UCSD-AML1 (cell line): ENCODE measurements at regions not wholly inside any gene's neighbourhood (a gene's known extent, or its start where the extent isn't known, plus 50 kb on each side); places are given as distances from the start of the nearest gene placed in this dataset.
"Not testable (repeated sequence)": the region's sequence is repeated elsewhere in the genome, so short reads cannot be mapped to it uniquely, and the experiment has no call there.

Experiments used
- DNase-seq: peaks from one replicate; lab custom pipeline; 2025; ENCODE audit not compliant: unreplicated experiment; lab: John Stamatoyannopoulos, UW

DNA sequence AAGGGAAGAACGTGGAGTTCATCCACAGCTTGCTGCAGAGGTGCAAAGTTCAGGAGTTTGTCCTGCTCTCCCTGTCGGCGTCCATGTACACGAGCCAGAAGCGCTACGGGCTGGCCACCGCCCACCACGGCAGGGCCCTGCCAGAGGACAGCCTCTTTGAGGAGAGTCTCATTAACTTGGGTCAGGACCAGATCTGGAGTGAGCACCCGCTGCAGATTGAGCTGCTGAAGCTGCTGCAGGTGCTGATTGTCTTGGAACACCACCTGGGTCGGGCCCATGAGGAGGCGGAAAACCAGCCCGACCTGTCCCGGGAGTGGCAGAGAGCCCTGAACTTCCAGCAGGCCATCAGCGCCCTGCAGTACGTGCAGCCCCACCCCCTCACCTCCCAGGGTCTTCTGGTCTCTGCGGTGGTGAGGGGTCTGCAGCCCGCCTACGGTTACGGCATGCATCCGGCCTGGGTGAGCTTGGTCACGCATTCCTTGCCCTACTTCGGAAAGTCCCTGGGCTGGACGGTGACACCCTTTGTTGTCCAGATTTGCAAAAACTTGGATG, 73.8 kb upstream of the MORC3 start:
- DNase-seq = no peak

DNA sequence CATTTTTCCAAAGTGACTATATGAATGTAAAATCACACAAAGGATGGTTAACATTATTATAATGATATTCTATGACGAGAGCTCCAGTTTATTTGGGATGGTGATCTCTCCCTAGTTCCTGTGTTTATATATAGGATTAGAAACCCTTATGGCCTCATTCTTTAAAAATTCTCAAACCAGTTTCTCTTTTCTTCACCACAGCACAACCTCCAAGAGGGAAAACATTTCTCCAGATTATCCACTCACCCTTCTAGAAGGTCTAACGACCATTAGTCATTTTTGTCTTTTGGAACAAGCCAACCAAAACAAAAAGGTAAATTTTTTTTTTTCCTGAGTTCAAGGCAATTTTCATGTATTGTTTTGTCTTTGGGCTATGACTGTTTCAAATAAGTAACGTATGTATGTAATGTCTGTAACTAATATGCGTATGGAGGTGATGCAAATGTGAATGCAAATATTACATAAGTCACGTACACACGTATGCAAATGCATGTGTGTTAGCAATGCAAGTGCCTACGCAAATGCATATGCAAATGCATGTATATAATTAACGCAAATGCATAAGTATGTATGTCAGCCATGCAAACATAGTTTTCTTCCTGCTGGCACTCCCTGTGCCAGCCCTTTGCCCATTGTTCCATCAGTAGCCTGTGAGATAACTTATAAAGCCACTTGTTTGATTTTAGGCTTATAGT, 72.5 kb upstream of the MORC3 start:
- no peak for DNase-seq

DNA sequence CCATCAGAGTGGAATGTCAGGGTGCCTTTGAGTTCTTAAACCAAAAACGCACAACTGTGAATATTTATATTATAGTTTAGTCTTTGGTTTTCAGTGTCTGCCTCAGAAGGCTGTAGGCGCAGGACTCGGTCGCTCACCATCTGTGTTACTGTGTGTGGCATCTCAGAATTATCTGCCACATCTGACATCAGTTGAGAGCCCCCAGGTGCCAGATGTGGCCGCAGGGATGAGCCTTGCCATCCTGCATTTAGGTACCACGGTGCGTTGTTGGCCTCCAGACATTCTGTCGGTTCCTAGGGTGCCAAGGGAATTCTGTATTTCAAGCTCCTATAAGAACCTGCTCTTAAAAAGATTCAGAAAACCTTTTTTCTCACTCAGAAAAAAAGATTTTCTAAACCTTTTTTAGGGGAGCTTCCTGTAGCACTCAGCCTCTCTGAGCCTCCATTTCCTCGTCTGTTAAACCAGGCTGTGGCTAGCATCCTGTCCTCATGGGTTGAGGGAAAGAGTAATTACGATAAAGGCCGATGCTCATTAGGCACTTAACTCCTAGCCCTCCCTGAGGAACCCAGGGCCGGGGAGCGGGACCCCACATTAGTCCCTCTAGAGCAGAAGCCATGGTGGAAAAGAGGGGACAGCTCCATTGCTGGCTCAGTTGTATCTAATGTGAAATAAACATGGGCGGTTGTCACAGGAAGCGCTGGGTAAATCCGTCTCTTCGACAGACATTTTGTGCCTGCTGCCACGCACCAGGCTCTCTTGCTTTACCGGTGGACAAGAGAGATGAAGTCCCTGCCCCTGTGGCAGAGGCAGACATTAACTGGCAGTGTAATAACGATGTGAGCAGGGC, 70.2 kb upstream of the MORC3 start:
- no peak for DNase-seq

DNA sequence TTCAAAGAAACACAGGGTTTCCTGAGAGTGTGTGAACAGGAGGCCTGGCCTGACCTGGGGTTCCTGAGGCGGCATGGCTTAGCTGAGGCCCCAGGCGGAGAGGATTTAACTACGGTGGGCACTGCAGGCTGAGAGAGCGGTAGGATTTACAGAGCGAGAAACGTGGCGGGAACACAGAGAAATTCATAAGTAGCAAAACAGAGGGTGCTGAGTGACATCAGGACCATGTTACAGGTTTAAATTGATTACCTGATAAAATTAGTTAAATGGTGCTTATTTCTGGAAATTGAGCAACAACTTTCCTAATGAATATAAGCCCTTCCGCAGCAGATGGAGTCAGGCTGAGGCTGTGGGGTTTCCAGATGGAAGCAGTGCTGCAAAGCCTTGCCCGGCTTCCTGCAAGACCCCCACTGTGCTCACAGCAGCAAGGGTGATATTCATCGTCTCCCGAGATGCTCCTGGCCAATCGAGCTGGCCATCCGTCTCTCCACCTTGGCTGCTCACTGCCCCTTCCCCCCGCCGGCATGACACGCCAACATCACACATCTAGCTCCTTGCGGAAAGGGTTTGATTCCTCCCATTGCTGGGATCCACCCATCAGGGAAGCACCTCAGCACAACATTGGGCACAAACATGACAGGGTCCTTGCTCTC, 69.4 kb upstream of the MORC3 start:
- DNase-seq = no peak

DNA sequence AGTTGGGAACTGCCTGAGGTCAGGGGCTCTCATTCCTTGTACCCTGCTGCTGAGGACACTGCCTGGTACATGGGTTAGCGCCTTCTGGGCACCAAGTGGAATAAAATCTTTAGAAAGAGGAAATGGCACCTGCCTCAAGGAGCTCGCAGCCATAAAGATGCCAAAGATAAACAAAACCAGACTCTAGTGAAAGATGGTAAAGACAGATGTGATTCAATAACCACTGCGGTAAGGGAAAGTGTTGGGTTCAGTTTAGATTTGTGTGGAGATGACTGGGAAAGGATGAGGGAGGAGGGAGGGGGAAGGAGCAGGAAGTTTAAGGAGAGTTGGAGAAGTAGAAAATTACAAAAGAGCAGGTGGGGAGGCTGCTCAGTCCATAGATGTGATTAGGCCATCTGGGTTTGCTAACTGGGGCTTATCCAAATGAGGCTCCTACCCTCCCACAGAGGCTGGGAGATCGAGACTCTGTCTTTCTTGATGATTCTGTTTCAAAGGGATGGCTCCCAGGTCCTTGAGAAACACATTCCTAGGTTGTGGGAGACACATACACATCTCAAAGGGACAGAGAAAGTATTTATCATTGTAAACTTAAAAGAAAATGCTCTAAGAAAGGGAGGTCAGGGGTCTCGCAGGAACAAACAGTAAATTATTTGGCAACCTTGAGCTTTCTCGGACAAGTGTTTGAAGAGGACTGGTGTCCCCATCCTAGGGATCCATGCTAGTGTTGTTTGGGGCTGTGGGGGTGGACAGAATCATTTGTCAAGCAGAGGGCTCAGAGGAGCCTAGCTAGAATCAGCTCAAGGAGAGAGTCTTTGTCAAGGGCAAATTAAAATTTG, 65.7 kb upstream of the MORC3 start:
- DNase-seq = no peak

DNA sequence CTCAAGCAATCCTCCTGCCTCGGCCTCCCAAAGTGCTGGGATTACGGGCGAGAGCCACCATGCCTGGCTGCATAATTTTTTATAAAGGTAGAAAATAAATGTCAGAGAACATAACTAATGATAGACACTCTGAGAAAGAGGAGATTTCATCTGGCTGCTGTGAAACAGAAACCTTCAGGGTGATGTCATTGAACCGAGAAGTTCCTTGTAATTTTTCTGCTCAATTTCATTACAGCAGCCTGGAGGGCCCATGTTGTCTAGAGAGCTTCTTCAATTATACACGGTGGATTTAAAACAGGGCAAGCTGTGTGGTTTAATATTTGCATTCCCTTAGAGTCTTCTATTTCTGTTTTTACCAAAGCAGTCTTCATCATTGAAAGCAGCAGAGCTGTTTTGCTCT, 64.3 kb upstream of the MORC3 start:
- DNase-seq = no peak

DNA sequence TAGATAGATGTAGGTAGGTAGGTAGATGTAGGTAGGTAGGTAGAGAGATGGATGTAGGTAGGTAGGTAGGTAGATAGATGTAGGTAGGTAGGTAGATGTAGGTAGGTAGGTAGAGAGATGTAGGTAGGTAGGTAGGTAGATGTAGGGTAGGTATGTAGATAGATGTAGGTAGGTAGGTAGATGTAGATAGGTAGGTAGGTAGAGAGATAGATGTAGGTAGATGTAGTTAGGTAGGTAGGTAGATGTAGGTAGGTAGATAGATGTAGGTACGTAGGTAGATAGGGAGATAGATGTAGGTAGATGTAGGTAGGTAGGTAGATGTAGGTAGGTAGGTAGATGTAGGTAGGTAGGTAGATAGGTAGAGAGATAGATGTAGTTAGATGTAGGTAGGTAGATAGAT, 62.3 kb upstream of the MORC3 start:
- no peak for DNase-seq

DNA sequence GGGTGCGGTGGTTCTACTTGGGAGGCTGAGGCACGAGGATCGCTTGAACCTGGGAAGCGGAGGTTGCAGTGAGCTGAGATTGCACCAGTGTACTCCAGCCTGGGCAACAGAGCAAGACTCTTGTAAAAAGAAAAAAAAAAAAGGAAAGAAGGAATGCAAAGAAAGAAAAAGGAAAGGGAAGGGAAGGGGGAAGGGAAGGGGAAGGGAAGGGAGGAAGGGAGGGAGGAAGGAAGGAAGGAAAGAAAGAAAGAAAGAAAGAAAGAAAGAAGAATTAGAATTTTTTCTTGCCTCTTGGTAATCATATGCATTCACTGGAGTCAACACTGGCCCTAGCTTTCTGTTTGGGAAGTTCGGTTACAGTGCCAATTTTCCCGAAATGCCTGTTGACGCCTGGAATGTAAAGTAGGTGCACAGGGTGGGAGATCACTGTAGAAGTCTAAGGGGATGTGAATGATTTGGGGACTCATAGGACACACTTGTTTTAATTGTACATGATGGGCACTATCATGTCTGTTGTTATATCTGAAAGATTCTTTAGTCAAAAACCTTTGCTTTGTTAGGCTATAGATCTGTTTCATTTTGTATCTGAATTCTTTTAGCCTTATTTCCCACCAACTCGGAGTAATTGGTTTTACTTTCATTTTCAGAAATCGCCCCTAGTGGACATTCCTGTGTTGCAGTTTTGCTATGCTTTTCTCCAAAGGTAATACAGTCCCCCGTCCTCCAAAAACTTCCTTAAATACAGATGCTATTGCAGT, 59.8 kb upstream of the MORC3 start:
- no peak for DNase-seq

DNA sequence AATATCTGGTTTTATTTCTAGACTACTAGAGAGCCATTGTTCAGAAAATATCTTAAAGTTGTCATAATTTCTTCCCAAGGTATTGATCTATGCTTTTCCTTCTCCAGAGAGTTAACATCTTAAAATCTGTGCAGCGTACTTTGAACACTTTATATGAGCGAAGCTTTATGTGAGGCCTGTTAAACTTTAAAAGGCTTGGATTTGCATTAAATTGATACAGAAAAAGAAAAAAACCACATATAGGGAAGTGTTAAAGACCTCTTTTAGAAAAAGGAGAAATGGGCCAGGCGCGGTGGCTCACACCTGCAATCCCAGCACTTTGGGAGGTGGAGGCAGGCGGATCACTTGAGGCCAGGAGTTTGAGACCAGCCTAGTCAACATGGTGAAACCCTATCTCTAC, 59.2 kb upstream of the MORC3 start:
- DNase-seq = no peak

DNA sequence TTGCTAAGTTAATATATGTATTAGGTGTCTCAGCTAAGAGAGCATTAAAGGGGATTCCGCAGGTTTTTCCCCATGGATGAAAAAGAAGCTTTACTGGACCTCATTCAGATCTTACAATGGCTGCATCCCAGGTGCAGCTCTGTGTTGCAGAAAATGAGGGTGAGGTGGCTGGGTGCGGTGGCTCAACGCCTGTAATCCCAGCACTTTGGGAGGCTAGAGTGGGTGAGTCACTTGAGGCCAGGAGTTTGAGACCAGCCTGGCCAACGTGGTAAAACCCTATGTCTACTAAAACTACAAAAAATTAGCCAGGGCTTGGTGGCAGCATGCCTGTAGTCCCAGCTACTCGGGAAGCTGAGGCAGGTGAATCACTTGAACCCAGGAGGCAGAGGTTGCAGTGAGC, 58.5 kb upstream of the MORC3 start:
- no peak for DNase-seq

DNA sequence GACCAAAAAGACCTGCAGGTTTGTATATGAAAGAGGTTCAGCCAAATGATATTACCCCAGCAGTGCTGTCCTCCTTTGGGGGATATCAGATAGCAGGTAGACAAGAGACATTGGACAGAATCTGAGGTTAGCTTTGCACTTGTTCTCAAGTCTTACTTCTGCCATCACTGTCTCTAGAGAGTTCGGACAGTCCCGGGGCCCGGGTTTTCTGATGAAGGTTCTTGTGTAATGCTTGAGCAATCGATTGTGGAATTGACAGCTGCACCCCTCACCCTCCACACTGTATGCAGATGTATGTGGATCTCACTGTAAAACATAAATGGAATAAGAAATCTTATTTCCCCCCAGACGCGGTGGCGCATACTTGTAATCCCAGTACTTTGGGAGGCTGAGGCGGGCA, 56.2 kb upstream of the MORC3 start:
- no peak for DNase-seq

DNA sequence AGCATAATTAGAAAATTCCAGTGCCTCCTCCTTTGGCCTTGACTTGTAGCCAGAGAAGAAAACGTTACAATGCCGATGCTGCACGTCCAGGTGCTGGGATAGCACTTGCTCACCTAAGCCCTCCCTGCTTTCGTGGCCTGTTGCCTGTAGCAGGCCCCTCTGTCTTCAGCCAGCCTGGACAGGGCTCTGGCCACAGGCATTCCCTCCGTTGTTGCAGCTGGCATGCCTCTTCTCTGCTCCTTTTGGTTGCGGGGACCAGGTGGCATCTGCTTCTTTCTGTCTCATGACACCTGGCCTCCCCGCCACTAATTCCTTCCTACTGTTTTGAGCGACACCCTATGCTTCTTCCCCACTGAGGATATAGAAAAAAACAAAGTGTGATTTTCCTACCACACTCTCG, 54.6 kb upstream of the MORC3 start:
- no peak for DNase-seq

DNA sequence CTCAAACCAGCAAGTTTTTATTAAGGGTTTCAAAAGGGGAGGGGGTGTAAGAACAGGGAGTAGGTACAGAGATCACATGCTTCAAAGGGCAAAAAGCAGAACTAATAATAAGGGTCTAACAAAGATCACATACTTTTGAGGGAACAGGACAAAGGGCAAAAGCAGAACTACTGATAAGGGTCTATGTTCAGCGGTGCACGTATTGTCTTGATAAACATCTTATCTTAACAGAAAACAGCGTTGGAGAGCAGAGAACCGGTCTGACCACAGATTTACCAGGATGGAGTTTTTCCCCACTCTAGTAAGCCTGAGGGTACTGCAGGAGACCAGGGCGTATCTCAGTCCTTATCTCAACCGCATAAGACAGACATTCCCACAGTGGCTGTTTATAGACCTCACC, 52.2 kb upstream of the MORC3 start:
- DNase-seq = not testable (repeated sequence)

DNA sequence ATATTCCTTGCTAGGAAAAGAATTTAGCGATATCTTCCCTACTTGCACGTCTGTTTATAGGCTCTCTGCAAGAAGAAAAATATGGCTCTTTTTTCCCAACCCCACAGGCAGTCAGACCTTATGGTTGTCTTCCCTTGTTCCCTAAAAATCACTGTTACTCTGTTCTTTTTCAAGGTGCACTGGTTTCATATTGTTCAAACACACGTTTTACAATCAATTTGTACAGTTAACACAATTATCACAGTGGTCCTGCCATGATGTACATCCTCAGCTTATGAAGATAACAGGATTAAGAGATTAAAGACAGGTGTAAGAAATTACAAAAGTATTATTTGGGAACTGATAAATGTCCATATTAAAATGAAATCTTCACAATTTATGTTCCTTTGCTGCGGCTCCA, 51.7 kb upstream of the MORC3 start:
- not testable (repeated sequence) for DNase-seq
